H9 (cell line): ENCODE measurements at regions not wholly inside any gene's neighbourhood (a gene's known extent, or its start where the extent isn't known, plus 50 kb on each side); places are given as distances from the start of the nearest gene placed in this dataset.

Experiments
- DNase-seq: peaks from one replicate; pipeline ENCODE4 v3.0.0-alpha.2; 2017
- H2AFZ ChIP-seq: one replicate; pipeline ENCODE4 v1.6.1; 2013; ENCODE audit warnings: mild to moderate bottlenecking, low read length, control low read depth, moderate library complexity
- H2AK5ac ChIP-seq: 2 replicates; pipeline ENCODE4 v1.6.1; 2013; ENCODE audit warnings: low read length, control low read depth, mixed read lengths; ENCODE audit not compliant: insufficient read length
- H2BK120ac ChIP-seq: one replicate; pipeline ENCODE4 v1.6.1; 2013; ENCODE audit warnings: low read depth, mild to moderate bottlenecking, low read length, control low read depth, inconsistent platforms; ENCODE audit not compliant: poor library complexity, severe bottlenecking
- H2BK12ac ChIP-seq: 2 replicates; pipeline ENCODE4 v1.6.1; 2013; ENCODE audit warnings: low read length, control low read depth, mixed read lengths, low read depth; ENCODE audit not compliant: insufficient read length
- H2BK15ac ChIP-seq: 2 replicates; pipeline ENCODE4 v1.6.1; 2013; ENCODE audit warnings: low read depth, low read length, control low read depth
- H2BK20ac ChIP-seq: one replicate; pipeline ENCODE4 v1.6.1; 2013; ENCODE audit warnings: low read depth, mild to moderate bottlenecking, low read length, control low read depth, inconsistent platforms; ENCODE audit not compliant: poor library complexity, severe bottlenecking
- H2BK5ac ChIP-seq: 2 replicates; pipeline ENCODE4 v1.6.1; 2013; ENCODE audit warnings: low read length, control low read depth, mixed read lengths; ENCODE audit not compliant: insufficient read length
- H3K14ac ChIP-seq: 2 replicates; pipeline ENCODE4 v1.6.1; 2013; ENCODE audit warnings: low read length, control low read depth; ENCODE audit not compliant: insufficient read depth
- H3K18ac ChIP-seq: 2 replicates; pipeline ENCODE4 v1.6.1; 2013; ENCODE audit warnings: low read depth, mild to moderate bottlenecking, mixed read lengths, low read length, control low read depth; ENCODE audit not compliant: insufficient read length
- H3K23ac ChIP-seq: 2 replicates; pipeline ENCODE4 v1.6.1; 2013; ENCODE audit warnings: low read length, control low read depth, mixed read lengths, low read depth; ENCODE audit not compliant: insufficient read length
- H3K23me2 ChIP-seq: 2 replicates; pipeline ENCODE4 v1.6.1; 2013; ENCODE audit warnings: low read depth, mild to moderate bottlenecking, mixed read lengths, low read length, control low read depth; ENCODE audit not compliant: insufficient read length, poor library complexity, severe bottlenecking
- H3K27ac ChIP-seq: 2 replicates; pipeline ENCODE4 v1.5.1; 2013; ENCODE audit warnings: low read length, control low read depth, mixed read lengths, low read depth; ENCODE audit not compliant: insufficient read length
- H3K27me3 ChIP-seq: 2 replicates; pipeline ENCODE4 v1.6.1; 2013; ENCODE audit warnings: low read length, control low read depth, inconsistent platforms; ENCODE audit not compliant: insufficient read depth
- H3K4ac ChIP-seq: 2 replicates; pipeline ENCODE4 v1.6.1; 2013; ENCODE audit warnings: low read depth, mild to moderate bottlenecking, control low read depth, inconsistent platforms, low read length, moderate library complexity
- H3K4me1 ChIP-seq: 2 replicates; pipeline ENCODE4 v1.6.1; 2013; ENCODE audit warnings: low read length, control low read depth, inconsistent platforms; ENCODE audit not compliant: insufficient read depth
- H3K4me2 ChIP-seq: 2 replicates; pipeline ENCODE4 v1.6.1; 2013; ENCODE audit warnings: low read length, control low read depth, mixed read lengths; ENCODE audit not compliant: insufficient read length, insufficient read depth
- H3K56ac ChIP-seq: 2 replicates; pipeline ENCODE4 v1.6.1; 2013; ENCODE audit warnings: low read depth, mild to moderate bottlenecking, mixed read lengths, low read length, control low read depth; ENCODE audit not compliant: insufficient read length
- H3K79me1 ChIP-seq: 2 replicates; pipeline ENCODE4 v1.6.1; 2013; ENCODE audit warnings: low read depth, mild to moderate bottlenecking, moderate library complexity, low read length, control low read depth, inconsistent platforms; ENCODE audit not compliant: insufficient read depth, poor library complexity, severe bottlenecking
- H3K79me2 ChIP-seq: 2 replicates; pipeline ENCODE4 v1.6.1; 2013; ENCODE audit warnings: low read length, control low read depth, inconsistent platforms; ENCODE audit not compliant: insufficient read depth
- H3K9ac ChIP-seq: 2 replicates; pipeline ENCODE4 v1.6.1; 2013; ENCODE audit warnings: low read length, control low read depth, mixed read lengths; ENCODE audit not compliant: insufficient read length; ENCODE audit errors: extremely low read depth
- H3K9me3 ChIP-seq: one replicate; pipeline ENCODE4 v1.6.1; 2013; ENCODE audit warnings: low read depth, low read length, inconsistent platforms; ENCODE audit not compliant: control insufficient read depth
- H3T11ph ChIP-seq: one replicate; pipeline ENCODE4 v1.6.1; 2013; ENCODE audit warnings: mild to moderate bottlenecking, low read length, control low read depth, inconsistent platforms
- H4K20me1 ChIP-seq: one replicate; pipeline ENCODE4 v1.6.1; 2013; ENCODE audit not compliant: control insufficient read depth, insufficient read length, insufficient read depth
- H4K5ac ChIP-seq: 2 replicates; pipeline ENCODE4 v1.6.1; 2013; ENCODE audit warnings: low read depth, mild to moderate bottlenecking, mixed read lengths, low read length, control low read depth; ENCODE audit not compliant: insufficient read length
- H4K8ac ChIP-seq: replicated peaks from 2 replicates; pipeline ENCODE4 v1.6.1; 2013; ENCODE audit warnings: low read length, control low read depth, mixed read lengths, low read depth; ENCODE audit not compliant: insufficient read length
- H4K91ac ChIP-seq: 2 replicates; pipeline ENCODE4 v1.6.1; 2013; ENCODE audit warnings: low read depth, mild to moderate bottlenecking, moderate library complexity, mixed read lengths, low read length, control low read depth; ENCODE audit not compliant: insufficient read length
- H3K27ac Mint-ChIP-seq, 3 experiments: 2 replicates in 2 of 3; 3 replicates in 1 of 3; pipeline ENCODE4 v1.8.0; 2020 to 2021; ENCODE audit warnings: mixed read lengths in 3 of 3, mild to moderate bottlenecking in 1 of 3, moderate library complexity in 1 of 3
- H3K27me3 Mint-ChIP-seq: 2 replicates; pipeline ENCODE4 v1.8.0; 2021; ENCODE audit warnings: low read depth, mild to moderate bottlenecking, moderate library complexity, mixed read lengths
- H3K36me3 Mint-ChIP-seq, 3 experiments: 2 replicates in 2 of 3; 3 replicates in 1 of 3; pipeline ENCODE4 v1.8.0; 2020 to 2021; ENCODE audit warnings: low read depth in 3 of 3, mixed read lengths in 3 of 3; ENCODE audit not compliant: insufficient read depth in 1 of 3
- H3K4me1 Mint-ChIP-seq, 2 experiments: 2 replicates each; pipeline ENCODE4 v1.8.0; 2020; ENCODE audit warnings: mixed read lengths in 2 of 2
- H3K4me3 Mint-ChIP-seq, 2 experiments: 2 replicates in 1 of 2; 3 replicates in 1 of 2; pipeline ENCODE4 v1.8.0; 2020 to 2021; ENCODE audit warnings: mild to moderate bottlenecking in 2 of 2, mixed read lengths in 2 of 2, moderate library complexity in 1 of 2
- H3K9me3 Mint-ChIP-seq, 2 experiments: 2 replicates in 1 of 2; 3 replicates in 1 of 2; pipeline ENCODE4 v1.8.0; 2020; ENCODE audit warnings: mild to moderate bottlenecking in 2 of 2, mixed read lengths in 2 of 2, moderate library complexity in 1 of 2
- TF ChIP-seq, protein P1 (sequence below): fragments of 200-600 bp; sonication (generic); conservative IDR thresholded peaks from 3 replicates; pipeline ENCODE4 v1.8.0; 2021; ENCODE audit warnings: antibody characterized with exemption, mild to moderate bottlenecking

GRCh38 chrX:124240422-124240821 lies 92.0 kb upstream of the TEX13D start:
- TF ChIP-seq, protein P1, sequence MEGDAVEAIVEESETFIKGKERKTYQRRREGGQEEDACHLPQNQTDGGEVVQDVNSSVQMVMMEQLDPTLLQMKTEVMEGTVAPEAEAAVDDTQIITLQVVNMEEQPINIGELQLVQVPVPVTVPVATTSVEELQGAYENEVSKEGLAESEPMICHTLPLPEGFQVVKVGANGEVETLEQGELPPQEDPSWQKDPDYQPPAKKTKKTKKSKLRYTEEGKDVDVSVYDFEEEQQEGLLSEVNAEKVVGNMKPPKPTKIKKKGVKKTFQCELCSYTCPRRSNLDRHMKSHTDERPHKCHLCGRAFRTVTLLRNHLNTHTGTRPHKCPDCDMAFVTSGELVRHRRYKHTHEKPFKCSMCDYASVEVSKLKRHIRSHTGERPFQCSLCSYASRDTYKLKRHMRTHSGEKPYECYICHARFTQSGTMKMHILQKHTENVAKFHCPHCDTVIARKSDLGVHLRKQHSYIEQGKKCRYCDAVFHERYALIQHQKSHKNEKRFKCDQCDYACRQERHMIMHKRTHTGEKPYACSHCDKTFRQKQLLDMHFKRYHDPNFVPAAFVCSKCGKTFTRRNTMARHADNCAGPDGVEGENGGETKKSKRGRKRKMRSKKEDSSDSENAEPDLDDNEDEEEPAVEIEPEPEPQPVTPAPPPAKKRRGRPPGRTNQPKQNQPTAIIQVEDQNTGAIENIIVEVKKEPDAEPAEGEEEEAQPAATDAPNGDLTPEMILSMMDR = no peak
- Mint-ChIP-seq H3K4me3 (no peak overlapping the region), H3K4me1 (peaks cover 8 to 19% of the 10 kb centered on the region in 2 experiments), H3K27ac (no peak overlapping the region), H3K9me3 (peaks cover under 1 to 4% of the 10 kb centered on the region in 2 experiments; a peak in 4 of 5 replicates), H3K36me3 (no peaks in the 10 kb centered on the region), H3K27me3 (peaks cover 34% of the 10 kb centered on the region)
- Histone ChIP-seq H3K56ac (no peak overlapping the region), H2AFZ (no peak overlapping the region), H4K91ac (no peak overlapping the region), H3T11ph (no peak overlapping the region), H3K18ac (no peak overlapping the region), H2BK12ac (no peak overlapping the region), H4K8ac (no peak overlapping the region), H3K23me2 (no peaks in the 10 kb centered on the region), H4K5ac (no peak overlapping the region), H3K27ac (no peak overlapping the region), H3K14ac (no peak overlapping the region), H3K27me3 (no peaks in the 10 kb centered on the region), H3K79me2 (no peaks in the 10 kb centered on the region), H3K4ac (no peak overlapping the region), H3K23ac (no peak overlapping the region), H2AK5ac (no peak overlapping the region), H2BK5ac (no peak overlapping the region), H3K4me2 (no peak overlapping the region), H4K20me1 (no peaks in the 10 kb centered on the region), H2BK20ac (no peak overlapping the region), H2BK15ac (no peak overlapping the region), H3K79me1 (no peaks in the 10 kb centered on the region), H3K9ac (no peak overlapping the region), H3K4me1 (no peaks in the 10 kb centered on the region), H3K9me3 (peaks cover 10% of the 10 kb centered on the region), H2BK120ac (no peak overlapping the region)
- no peak for DNase-seq
